Loucy (cell line): ENCODE measurements at regions not wholly inside any gene's neighbourhood (a gene's known extent, or its start where the extent isn't known, plus 50 kb on each side); places are given as distances from the start of the nearest gene placed in this dataset.

Experiments used
- H2AFZ ChIP-seq: fragments of 200-600 bp; sonication (generic); 2 replicates; pipeline ENCODE4 v1.6.0; 2016; ENCODE audit warnings: antibody characterized with exemption, mild to moderate bottlenecking, low read length, moderate library complexity
- H3F3A ChIP-seq: fragments of 200-600 bp; 2 replicates; pipeline ENCODE4 v1.6.0; 2016; ENCODE audit warnings: antibody characterized with exemption, low read depth, mild to moderate bottlenecking
- H3K27me3 ChIP-seq: fragments of 200-600 bp; sonication (generic); 2 replicates; pipeline ENCODE4 v1.6.1; 2014; ENCODE audit warnings: low read length, mild to moderate bottlenecking; ENCODE audit not compliant: insufficient read depth, poor library complexity, severe bottlenecking
- H3K36me3 ChIP-seq: fragments of 200-600 bp; sonication (generic); 2 replicates; pipeline ENCODE4 v1.6.1; 2016; ENCODE audit warnings: low read length; ENCODE audit not compliant: insufficient read depth
- H3K4me1 ChIP-seq: fragments of 200-600 bp; sonication (generic); 2 replicates; pipeline ENCODE4 v1.5.1; 2014; ENCODE audit warnings: low read length, mild to moderate bottlenecking; ENCODE audit not compliant: insufficient read depth, poor library complexity, severe bottlenecking
- H3K4me2 ChIP-seq: fragments of 200-600 bp; sonication (generic); 2 replicates; pipeline ENCODE4 v1.6.0; 2014; ENCODE audit warnings: antibody characterized with exemption, low read length, low read depth, mild to moderate bottlenecking; ENCODE audit not compliant: poor library complexity, severe bottlenecking
- H3K4me3 ChIP-seq: fragments of 200-600 bp; sonication (generic); 2 replicates; pipeline ENCODE4 v1.5.1; 2014; ENCODE audit warnings: low read length, mild to moderate bottlenecking, mixed read lengths; ENCODE audit not compliant: poor library complexity, severe bottlenecking
- H3K79me2 ChIP-seq: fragments of 200-600 bp; sonication (generic); 2 replicates; pipeline ENCODE4 v1.6.1; 2014; ENCODE audit warnings: low read length; ENCODE audit not compliant: insufficient read depth
- H3K9ac ChIP-seq: fragments of 200-600 bp; sonication (generic); 2 replicates; pipeline ENCODE4 v1.6.0; 2014; ENCODE audit warnings: mild to moderate bottlenecking, low read depth, low read length, moderate library complexity; ENCODE audit not compliant: poor library complexity, severe bottlenecking
- H3K9me2 ChIP-seq: fragments of 200-600 bp; sonication (generic); replicated peaks from 2 replicates; pipeline ENCODE4 v1.6.1; 2016; ENCODE audit warnings: low read depth, low read length, mixed read lengths
- H3K9me3 ChIP-seq: fragments of 200-600 bp; sonication (generic); 2 replicates; pipeline ENCODE4 v1.6.1; 2014; ENCODE audit warnings: mild to moderate bottlenecking, antibody characterized with exemption, low read length, low read depth; ENCODE audit not compliant: insufficient read depth
- H4K20me1 ChIP-seq: fragments of 200-600 bp; sonication (generic); 2 replicates; pipeline ENCODE4 v1.6.0; 2014; ENCODE audit warnings: antibody characterized with exemption, low read length, mild to moderate bottlenecking; ENCODE audit not compliant: insufficient read depth, poor library complexity, severe bottlenecking
- EZH2phosphoT487 ChIP-seq: fragments of 200-600 bp; IDR thresholded peaks from 2 replicates; pipeline ENCODE4 v1.6.1; 2018; ENCODE audit warnings: antibody characterized with exemption, mild to moderate bottlenecking, moderate library complexity, borderline replicate concordance
- TF ChIP-seq, protein P1 (sequence below): fragments of 200-600 bp; sonication (generic); conservative IDR thresholded peaks from 2 replicates; pipeline ENCODE4 v1.5.1; 2014; ENCODE audit warnings: mild to moderate bottlenecking, antibody characterized with exemption, low read length

DNA sequence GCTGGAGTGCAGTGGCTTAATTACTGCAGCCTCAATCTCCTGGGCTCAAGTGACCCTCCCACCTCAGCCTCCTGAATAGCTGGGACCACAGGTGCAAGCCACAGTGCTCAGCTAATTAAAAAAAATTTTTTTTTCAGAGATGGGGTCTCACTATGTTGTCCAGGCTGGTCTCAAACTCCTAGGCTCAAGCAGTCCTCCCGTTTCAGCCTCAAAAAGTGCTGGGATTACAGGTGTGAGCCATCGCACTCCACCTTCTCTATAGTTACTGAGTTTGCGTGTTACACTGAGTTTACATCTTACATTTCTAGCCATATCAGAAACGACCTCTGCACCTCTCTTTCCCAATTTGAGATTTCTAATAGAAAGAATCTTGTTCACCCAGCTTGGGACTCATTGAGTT, 53.6 kb upstream of the EML4 start:
- H3K4me1 ChIP-seq = peaks cover 10% of the 10 kb centered on the region
- H3K27me3 ChIP-seq = no peaks in the 10 kb centered on the region
- H3K4me2 ChIP-seq = no peak overlapping the region
- H3K36me3 ChIP-seq = no peaks in the 10 kb centered on the region
- no peak overlapping the region for H2AFZ ChIP-seq
- H3K79me2 ChIP-seq = no peaks in the 10 kb centered on the region
- H3K4me3 ChIP-seq = no peak overlapping the region
- H3K9me3 ChIP-seq = no peaks in the 10 kb centered on the region
- H4K20me1 ChIP-seq = no peaks in the 10 kb centered on the region
- H3K9me2 ChIP-seq = no peaks in the 10 kb centered on the region
- TF ChIP-seq, protein P1, sequence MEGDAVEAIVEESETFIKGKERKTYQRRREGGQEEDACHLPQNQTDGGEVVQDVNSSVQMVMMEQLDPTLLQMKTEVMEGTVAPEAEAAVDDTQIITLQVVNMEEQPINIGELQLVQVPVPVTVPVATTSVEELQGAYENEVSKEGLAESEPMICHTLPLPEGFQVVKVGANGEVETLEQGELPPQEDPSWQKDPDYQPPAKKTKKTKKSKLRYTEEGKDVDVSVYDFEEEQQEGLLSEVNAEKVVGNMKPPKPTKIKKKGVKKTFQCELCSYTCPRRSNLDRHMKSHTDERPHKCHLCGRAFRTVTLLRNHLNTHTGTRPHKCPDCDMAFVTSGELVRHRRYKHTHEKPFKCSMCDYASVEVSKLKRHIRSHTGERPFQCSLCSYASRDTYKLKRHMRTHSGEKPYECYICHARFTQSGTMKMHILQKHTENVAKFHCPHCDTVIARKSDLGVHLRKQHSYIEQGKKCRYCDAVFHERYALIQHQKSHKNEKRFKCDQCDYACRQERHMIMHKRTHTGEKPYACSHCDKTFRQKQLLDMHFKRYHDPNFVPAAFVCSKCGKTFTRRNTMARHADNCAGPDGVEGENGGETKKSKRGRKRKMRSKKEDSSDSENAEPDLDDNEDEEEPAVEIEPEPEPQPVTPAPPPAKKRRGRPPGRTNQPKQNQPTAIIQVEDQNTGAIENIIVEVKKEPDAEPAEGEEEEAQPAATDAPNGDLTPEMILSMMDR = no peak
- no peak for TF ChIP-seq EZH2phosphoT487
- H3K9ac ChIP-seq = no peak overlapping the region
- no peaks in the 10 kb centered on the region for H3F3A ChIP-seq

DNA sequence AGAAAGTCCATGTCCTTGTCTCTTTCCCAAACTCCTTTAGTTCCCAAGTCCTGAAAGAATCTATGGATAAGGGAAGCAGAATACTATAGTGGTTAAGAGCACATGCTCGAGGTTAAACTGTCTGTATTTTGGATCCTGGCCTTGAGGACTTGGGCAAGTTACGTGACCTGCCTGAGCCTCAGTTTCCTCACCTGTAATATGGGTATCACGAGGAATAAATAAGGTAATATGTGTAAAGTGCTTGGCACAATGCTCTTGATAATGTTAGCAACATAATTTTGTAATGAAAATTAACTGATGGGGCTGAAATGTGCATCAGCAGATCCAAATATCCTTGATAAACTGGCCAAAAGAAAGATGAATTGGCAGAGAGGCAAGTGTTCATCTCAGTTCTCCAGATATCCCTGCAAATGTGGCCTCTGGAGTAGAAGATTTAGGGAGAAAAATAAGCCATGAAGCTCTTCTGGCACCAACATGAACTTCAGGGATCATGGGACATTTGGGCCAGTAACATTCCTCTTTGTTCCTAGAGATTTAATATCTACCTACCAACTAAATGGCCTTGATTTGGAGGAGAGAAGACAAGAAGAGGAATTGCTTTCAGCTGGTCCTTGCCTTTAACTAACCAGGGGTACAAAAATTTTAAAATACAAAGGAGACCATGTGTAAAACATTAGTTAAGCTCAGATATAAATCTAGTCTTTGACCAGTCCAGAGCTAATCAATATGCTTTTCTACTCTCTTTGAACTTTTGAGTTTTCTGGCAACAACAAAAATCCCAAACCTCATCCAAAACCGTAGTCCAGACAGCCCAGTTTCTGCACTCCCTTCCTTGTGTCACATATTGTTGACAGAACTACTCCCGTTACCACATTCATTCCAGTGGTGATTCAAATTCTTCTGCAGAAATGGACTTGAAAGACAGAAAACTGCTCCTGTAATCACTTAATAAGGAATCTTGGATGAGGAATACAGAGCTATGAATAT, 52.7 kb upstream of the EML4 start:
- no peaks in the 10 kb centered on the region for H3K9me3 ChIP-seq
- no peak for TF ChIP-seq EZH2phosphoT487
- TF ChIP-seq, protein P1 = no peak
- no peaks in the 10 kb centered on the region for H3F3A ChIP-seq
- H4K20me1 ChIP-seq = no peaks in the 10 kb centered on the region
- no peaks in the 10 kb centered on the region for H3K36me3 ChIP-seq
- H3K4me3 ChIP-seq = no peak overlapping the region
- H3K9me2 ChIP-seq = no peaks in the 10 kb centered on the region
- H3K4me2 ChIP-seq = no peak overlapping the region
- no peak overlapping the region for H2AFZ ChIP-seq
- H3K9ac ChIP-seq = no peak overlapping the region
- peaks cover 10% of the 10 kb centered on the region for H3K4me1 ChIP-seq
- H3K79me2 ChIP-seq = no peaks in the 10 kb centered on the region
- H3K27me3 ChIP-seq = no peaks in the 10 kb centered on the region

DNA sequence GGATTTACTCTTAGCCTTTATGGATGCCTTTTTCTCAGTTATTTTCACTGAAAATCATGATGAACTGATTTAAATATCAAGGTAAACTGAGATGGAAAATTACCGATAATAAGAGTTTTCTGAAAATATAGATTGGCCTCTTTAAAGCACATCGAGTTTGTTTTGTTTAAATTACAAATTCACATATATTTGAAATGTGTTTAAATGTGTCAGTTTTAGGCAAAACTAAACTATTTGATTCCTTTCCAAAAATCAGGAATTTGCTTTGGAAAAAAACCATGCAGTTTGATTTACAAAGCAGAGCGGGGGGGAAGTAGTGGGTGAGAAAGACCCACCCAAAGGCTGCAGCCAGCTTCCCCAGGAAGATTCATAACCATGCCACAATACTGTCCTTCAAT, 52.0 kb upstream of the EML4 start:
- peaks cover 10% of the 10 kb centered on the region for H3K4me1 ChIP-seq
- H3K36me3 ChIP-seq = no peaks in the 10 kb centered on the region
- H3K79me2 ChIP-seq = no peaks in the 10 kb centered on the region
- no peak overlapping the region for H3K9ac ChIP-seq
- H4K20me1 ChIP-seq = no peaks in the 10 kb centered on the region
- H3K4me3 ChIP-seq = no peak overlapping the region
- H3K9me3 ChIP-seq = no peaks in the 10 kb centered on the region
- H3K4me2 ChIP-seq = no peak overlapping the region
- no peaks in the 10 kb centered on the region for H3F3A ChIP-seq
- no peaks in the 10 kb centered on the region for H3K27me3 ChIP-seq
- no peak overlapping the region for H2AFZ ChIP-seq
- no peaks in the 10 kb centered on the region for H3K9me2 ChIP-seq
- TF ChIP-seq, protein P1 = no peak
- TF ChIP-seq EZH2phosphoT487 = no peak
